Thyroid gland (tissue), 4 donors: ENCODE measurements at regions not wholly inside any gene's neighbourhood (a gene's known extent, or its start where the extent isn't known, plus 50 kb on each side); places are given as distances from the start of the nearest gene placed in this dataset.
"Not testable (repeated sequence)": the region's sequence is repeated elsewhere in the genome, so short reads cannot be mapped to it uniquely, and the experiment has no call there.

ENCODE experiments used
- DNase-seq, 2 donors: peaks; one replicate each; pipeline ENCODE4 v3.0.0-alpha.2; 2019
- H3K27ac ChIP-seq, 3 donors: fragments of 200-600 bp; sonication (generic); 1 replicate in 2 of 3; 2 replicates in 1 of 3; pipeline ENCODE4 v1.5.1; 2016 to 2019; ENCODE audit warnings: mild to moderate bottlenecking in 1 of 3, moderate library complexity in 1 of 3
- H3K27me3 ChIP-seq: fragments of 200-600 bp; sonication (generic); one replicate; pipeline ENCODE4 v1.5.1; 2019
- H3K36me3 ChIP-seq, 2 donors: fragments of 200-600 bp; sonication (generic); one replicate each; pipeline ENCODE4 v1.5.1; 2016 to 2019
- H3K4me1 ChIP-seq, 2 donors: fragments of 200-600 bp; sonication (generic); one replicate each; pipeline ENCODE4 v1.5.1; 2017 to 2019
- H3K4me3 ChIP-seq, 3 donors: fragments of 200-600 bp; sonication (generic); replicated peaks in 1 of 3; 1 replicate in 2 of 3; 2 replicates in 1 of 3; pipeline ENCODE4 v1.5.1; 2016; ENCODE audit warnings: mild to moderate bottlenecking in 1 of 3
- H3K9me3 ChIP-seq: fragments of 200-600 bp; sonication (generic); one replicate; pipeline ENCODE4 v1.5.1; 2017
- CTCF ChIP-seq, 6 experiments: fragments of 200-600 bp in 3 of 6; fragments of 450-650 bp in 3 of 6; sonication (generic) in 3 of 6; IDR thresholded peaks; one replicate each; pipeline ENCODE4 v1.5.1; 2016 to 2019; ENCODE audit warnings: antibody characterized with exemption in 6 of 6, mild to moderate bottlenecking in 2 of 6, inconsistent platforms in 1 of 6, moderate library complexity in 1 of 6
- POLR2A ChIP-seq, 2 donors: fragments of 450-650 bp; IDR thresholded peaks; one replicate each; pipeline ENCODE4 v1.6.1; 2017; ENCODE audit warnings: antibody characterized with exemption in 2 of 2, mild to moderate bottlenecking in 2 of 2, moderate library complexity in 1 of 2
- WGBS, 2 donors: methylation state at CpG; one replicate each; pipeline ENCODE4 v1.1.5; 2017; 5-methylcytosine and 5-hydroxymethylcytosine counted together
- intact Hi-C: fragments of 100-400 bp; cut with DNase I; formaldehyde crosslinking; loops from one replicate; pipeline ENCODE4 v1.15.1; 2023

- Histone ChIP-seq H3K4me1 (peaks cover 4 to 11% of the 10 kb centered on the region in 2 donors), H3K27me3 (no peaks in the 10 kb centered on the region), H3K9me3 (no peaks in the 10 kb centered on the region), H3K36me3 (no peaks in the 10 kb centered on the region), H3K27ac (no peak overlapping the region), H3K4me3 (no peak overlapping the region)
- no peak for TF ChIP-seq CTCF (IDR thresholded peaks at IDR 0.05)
- TF ChIP-seq POLR2A (IDR thresholded peaks at IDR 0.05): no peak
- intact Hi-C loops: no loop called here
- no peak for DNase-seq
- WGBS, 2 donors: 94 to 95% methylated on average over 1 of the region's 1 CpG
Measured at GRCh38 chr12:102321305-102322082, 123.9 kb upstream of the PMCH start.

GRCh38 chr12:102317155-102317554 lies 119.5 kb upstream of the PMCH start:
- 88 to 89% methylated on average over 4 of the region's 4 CpGs for WGBS, 2 donors
- TF ChIP-seq POLR2A (IDR thresholded peaks at IDR 0.05) (no peak), CTCF (IDR thresholded peaks at IDR 0.05) (no peak)

GRCh38 chr12:102316723-102317122 lies 119.1 kb upstream of the PMCH start:
- no peaks in the 10 kb centered on the region for H3K27me3 ChIP-seq
- WGBS, 2 donors: 78 to 84% methylated on average over 2 of the region's 2 CpGs
- no peak for TF ChIP-seq CTCF (IDR thresholded peaks at IDR 0.05)
- no peak for TF ChIP-seq POLR2A (IDR thresholded peaks at IDR 0.05)
- no peak overlapping the region for H3K27ac ChIP-seq
- H3K36me3 ChIP-seq: no peaks in the 10 kb centered on the region
- no peak for DNase-seq
- H3K4me3 ChIP-seq: no peak overlapping the region
- no peaks in the 10 kb centered on the region for H3K4me1 ChIP-seq
- intact Hi-C loops: no loop called here
- H3K9me3 ChIP-seq: no peaks in the 10 kb centered on the region

More at GRCh38 chr12:102317155-102317554, 119.5 kb upstream of the PMCH start:
- Histone ChIP-seq H3K27me3 (no peaks in the 10 kb centered on the region), H3K4me1 (no peaks in the 10 kb centered on the region), H3K27ac (no peak overlapping the region), H3K4me3 (no peak overlapping the region), H3K36me3 (no peaks in the 10 kb centered on the region), H3K9me3 (no peaks in the 10 kb centered on the region)
- intact Hi-C loops: no loop called here
- DNase-seq: no peak

- intact Hi-C loops: no loop called here
- no peak overlapping the region for H3K27ac ChIP-seq
- TF ChIP-seq CTCF (IDR thresholded peaks at IDR 0.05): no peak
- no peak for TF ChIP-seq POLR2A (IDR thresholded peaks at IDR 0.05)
- DNase-seq: no peak
- no peaks in the 10 kb centered on the region for H3K9me3 ChIP-seq
- 90 to 97% methylated on average over 2 of the region's 2 CpGs for WGBS, 2 donors
- H3K27me3 ChIP-seq: no peaks in the 10 kb centered on the region
- H3K36me3 ChIP-seq: no peaks in the 10 kb centered on the region
- no peak overlapping the region for H3K4me3 ChIP-seq
- no peaks in the 10 kb centered on the region for H3K4me1 ChIP-seq
Measured at GRCh38 chr12:102314821-102315220, 117.2 kb upstream of the PMCH start.

GRCh38 chr12:102313116-102313971 lies 115.7 kb upstream of the PMCH start:
- intact Hi-C loops, DNase-seq, H3K9me3 ChIP-seq, H3K4me3 ChIP-seq, H3K27me3 ChIP-seq, H3K36me3 ChIP-seq, H3K27ac ChIP-seq, H3K4me1 ChIP-seq: not testable (repeated sequence)
- 94 to 96% methylated on average over 30 to 32 of the region's 33 CpGs for WGBS, 2 donors
